ENCODE measurements at regions not wholly inside any gene's neighbourhood (a gene's known extent, or its start where the extent isn't known, plus 50 kb on each side); places are given as distances from the start of the nearest gene placed in this dataset.
"Not testable (repeated sequence)": the region's sequence is repeated elsewhere in the genome, so short reads cannot be mapped to it uniquely, and the experiment has no call there.

GRCh38 chr5:102583276-102584124 is 84.7 kb upstream of the SLCO6A1 start:
- 18 to 19% methylated on average over 5 of the region's 5 CpGs for WGBS, 2 donors
- no peaks in the 10 kb centered on the region for H3K9me3 ChIP-seq (ENCODE audit: control insufficient read depth, low read length)
- ATAC-seq (ENCODE audit: low FRiP score) (no peak), DNase-seq (no peak)
- intact Hi-C loops (cut with DNase I) = loop anchor here (2.0 to 10.0 kb wide), 4 partner anchors 84 to 549 kb away; partner anchors contain the start of gene PAM (in 1 of the 2)
- H3K4me3 ChIP-seq (ENCODE audit: low read length in 2 of 2) = no peak overlapping the region
- H3K27ac ChIP-seq (ENCODE audit: low read depth in 1 of 2, low read length in 2 of 2) = no peak overlapping the region
- no peaks in the 10 kb centered on the region for H3K36me3 ChIP-seq (ENCODE audit: control insufficient read depth in 1 of 2, insufficient read depth in 2 of 2, low read length in 1 of 2)
- H3K4me1 ChIP-seq (ENCODE audit: control insufficient read depth in 1 of 2, insufficient read depth in 2 of 2, low read length in 2 of 2) = no peaks in the 10 kb centered on the region
- no peaks in the 10 kb centered on the region for H3K27me3 ChIP-seq (ENCODE audit: control insufficient read depth in 1 of 2, insufficient read depth in 2 of 2, low read length in 1 of 2)

GRCh38 chr5:102589661-102590060 is 90.9 kb upstream of the SLCO6A1 start:
- H3K9me3 ChIP-seq (ENCODE audit: control insufficient read depth, low read length) = peaks cover 1% of the 10 kb centered on the region
- ATAC-seq (ENCODE audit: low FRiP score) (no peak), DNase-seq (no peak)
- no peaks in the 10 kb centered on the region for H3K36me3 ChIP-seq (ENCODE audit: control insufficient read depth in 1 of 2, insufficient read depth in 2 of 2, low read length in 1 of 2)
- intact Hi-C loops (cut with DNase I) = loop anchor here in 1 of 2 donors (10.0 kb wide), 1 partner anchor 165 kb away; the partner anchor contains the start of gene PAM
- 28 to 41% methylated on average over 2 of the region's 2 CpGs for WGBS, 2 donors
- no peaks in the 10 kb centered on the region for H3K4me1 ChIP-seq (ENCODE audit: control insufficient read depth in 1 of 2, insufficient read depth in 2 of 2, low read length in 2 of 2)
- H3K27ac ChIP-seq (ENCODE audit: low read depth in 1 of 2, low read length in 2 of 2) = no peak overlapping the region
- H3K4me3 ChIP-seq (ENCODE audit: low read length in 2 of 2) = no peak overlapping the region
- H3K27me3 ChIP-seq (ENCODE audit: control insufficient read depth in 1 of 2, insufficient read depth in 2 of 2, low read length in 1 of 2) = no peaks in the 10 kb centered on the region

- WGBS, 2 donors = 94 to 96% methylated on average over 3 of the region's 3 CpGs
- H3K27ac ChIP-seq (ENCODE audit: low read depth in 1 of 2, low read length in 2 of 2) = no peak overlapping the region
- H3K4me3 ChIP-seq (ENCODE audit: low read length in 2 of 2) = no peak overlapping the region
- no peaks in the 10 kb centered on the region for H3K27me3 ChIP-seq (ENCODE audit: control insufficient read depth in 1 of 2, insufficient read depth in 2 of 2, low read length in 1 of 2)
- no peaks in the 10 kb centered on the region for H3K36me3 ChIP-seq (ENCODE audit: control insufficient read depth in 1 of 2, insufficient read depth in 2 of 2, low read length in 1 of 2)
- no peak for DNase-seq
- no peaks in the 10 kb centered on the region for H3K4me1 ChIP-seq (ENCODE audit: control insufficient read depth in 1 of 2, insufficient read depth in 2 of 2, low read length in 2 of 2)
- intact Hi-C loops (cut with DNase I) = no loop called here
- no peak for ATAC-seq (ENCODE audit: low FRiP score)
- peaks cover 1% of the 10 kb centered on the region for H3K9me3 ChIP-seq (ENCODE audit: control insufficient read depth, low read length)
Observed at GRCh38 chr5:102590467-102590866, 91.7 kb upstream of the SLCO6A1 start.

- no peak for ATAC-seq (ENCODE audit: low FRiP score)
- 76 to 83% methylated on average over 5 of the region's 5 CpGs for WGBS, 2 donors
Observed at GRCh38 chr5:102591650-102592049, 92.8 kb upstream of the SLCO6A1 start.

GRCh38 chr5:102592586-102592985 is 93.8 kb upstream of the SLCO6A1 start:
- ATAC-seq (ENCODE audit: low FRiP score); H3K4me3 ChIP-seq (ENCODE audit: low read length in 2 of 2); H3K27ac ChIP-seq (ENCODE audit: low read depth in 1 of 2, low read length in 2 of 2); intact Hi-C loops (cut with DNase I); H3K36me3 ChIP-seq (ENCODE audit: control insufficient read depth in 1 of 2, insufficient read depth in 2 of 2, low read length in 1 of 2); H3K27me3 ChIP-seq (ENCODE audit: control insufficient read depth in 1 of 2, insufficient read depth in 2 of 2, low read length in 1 of 2); H3K9me3 ChIP-seq (ENCODE audit: control insufficient read depth, low read length); DNase-seq; H3K4me1 ChIP-seq (ENCODE audit: control insufficient read depth in 1 of 2, insufficient read depth in 2 of 2, low read length in 2 of 2): not testable (repeated sequence)
- 93% methylated on average over 3 of the region's 3 CpGs for WGBS, 2 donors

More at GRCh38 chr5:102591650-102592049, 92.8 kb upstream of the SLCO6A1 start:
- Histone ChIP-seq H3K4me3 (ENCODE audit: low read length in 2 of 2) (no peak overlapping the region), H3K36me3 (ENCODE audit: control insufficient read depth in 1 of 2, insufficient read depth in 2 of 2, low read length in 1 of 2) (no peaks in the 10 kb centered on the region), H3K27me3 (ENCODE audit: control insufficient read depth in 1 of 2, insufficient read depth in 2 of 2, low read length in 1 of 2) (no peaks in the 10 kb centered on the region), H3K27ac (ENCODE audit: low read depth in 1 of 2, low read length in 2 of 2) (no peak overlapping the region), H3K9me3 (ENCODE audit: control insufficient read depth, low read length) (peaks cover 1% of the 10 kb centered on the region), H3K4me1 (ENCODE audit: control insufficient read depth in 1 of 2, insufficient read depth in 2 of 2, low read length in 2 of 2) (no peaks in the 10 kb centered on the region)
- no peak for DNase-seq
- intact Hi-C loops (cut with DNase I) = no loop called here

GRCh38 chr5:102594192-102594591 is 95.4 kb upstream of the SLCO6A1 start:
- Histone ChIP-seq H3K9me3 (ENCODE audit: control insufficient read depth, low read length) (peaks cover 1% of the 10 kb centered on the region), H3K4me3 (ENCODE audit: low read length in 2 of 2) (no peak overlapping the region), H3K36me3 (ENCODE audit: control insufficient read depth in 1 of 2, insufficient read depth in 2 of 2, low read length in 1 of 2) (no peaks in the 10 kb centered on the region), H3K4me1 (ENCODE audit: control insufficient read depth in 1 of 2, insufficient read depth in 2 of 2, low read length in 2 of 2) (no peaks in the 10 kb centered on the region), H3K27me3 (ENCODE audit: control insufficient read depth in 1 of 2, insufficient read depth in 2 of 2, low read length in 1 of 2) (no peaks in the 10 kb centered on the region), H3K27ac (ENCODE audit: low read depth in 1 of 2, low read length in 2 of 2) (no peak overlapping the region)
- intact Hi-C loops (cut with DNase I) = no loop called here
- no peak for DNase-seq
- 70 to 84% methylated on average over 1 of the region's 1 CpG for WGBS, 2 donors
- no peak for ATAC-seq (ENCODE audit: low FRiP score)

- no peaks in the 10 kb centered on the region for H3K36me3 ChIP-seq (ENCODE audit: control insufficient read depth in 1 of 2, insufficient read depth in 2 of 2, low read length in 1 of 2)
- intact Hi-C loops (cut with DNase I) = no loop called here
- H3K4me1 ChIP-seq (ENCODE audit: control insufficient read depth in 1 of 2, insufficient read depth in 2 of 2, low read length in 2 of 2) = no peaks in the 10 kb centered on the region
- H3K4me3 ChIP-seq (ENCODE audit: low read length in 2 of 2) = no peak overlapping the region
- ATAC-seq (ENCODE audit: low FRiP score) = no peak
- no peak for DNase-seq
- H3K9me3 ChIP-seq (ENCODE audit: control insufficient read depth, low read length) = peaks cover 1% of the 10 kb centered on the region
- no peak overlapping the region for H3K27ac ChIP-seq (ENCODE audit: low read depth in 1 of 2, low read length in 2 of 2)
- H3K27me3 ChIP-seq (ENCODE audit: control insufficient read depth in 1 of 2, insufficient read depth in 2 of 2, low read length in 1 of 2) = no peaks in the 10 kb centered on the region
Observed at GRCh38 chr5:102595332-102595731, 96.5 kb upstream of the SLCO6A1 start.

- Histone ChIP-seq H3K27me3 (ENCODE audit: control insufficient read depth in 1 of 2, insufficient read depth in 2 of 2, low read length in 1 of 2) (no peaks in the 10 kb centered on the region), H3K9me3 (ENCODE audit: control insufficient read depth, low read length) (peaks cover 1% of the 10 kb centered on the region), H3K4me1 (ENCODE audit: control insufficient read depth in 1 of 2, insufficient read depth in 2 of 2, low read length in 2 of 2) (peaks cover 0 to 2% of the 10 kb centered on the region in 2 donors), H3K27ac (ENCODE audit: low read depth in 1 of 2, low read length in 2 of 2) (no peak overlapping the region), H3K4me3 (ENCODE audit: low read length in 2 of 2) (no peak overlapping the region), H3K36me3 (ENCODE audit: control insufficient read depth in 1 of 2, insufficient read depth in 2 of 2, low read length in 1 of 2) (no peaks in the 10 kb centered on the region)
- WGBS, 2 donors = 79% methylated on average over 3 of the region's 3 CpGs
- DNase-seq (no peak), ATAC-seq (ENCODE audit: low FRiP score) (no peak)
- intact Hi-C loops (cut with DNase I) = no loop called here
Observed at GRCh38 chr5:102596113-102596512, 97.3 kb upstream of the SLCO6A1 start.

GRCh38 chr5:102596951-102597350 is 98.2 kb upstream of the SLCO6A1 start:
- Histone ChIP-seq H3K4me1 (ENCODE audit: control insufficient read depth in 1 of 2, insufficient read depth in 2 of 2, low read length in 2 of 2) (peaks cover 0 to 2% of the 10 kb centered on the region in 2 donors), H3K4me3 (ENCODE audit: low read length in 2 of 2) (no peak overlapping the region), H3K36me3 (ENCODE audit: control insufficient read depth in 1 of 2, insufficient read depth in 2 of 2, low read length in 1 of 2) (no peaks in the 10 kb centered on the region), H3K27me3 (ENCODE audit: control insufficient read depth in 1 of 2, insufficient read depth in 2 of 2, low read length in 1 of 2) (no peaks in the 10 kb centered on the region), H3K9me3 (ENCODE audit: control insufficient read depth, low read length) (peaks cover 1% of the 10 kb centered on the region), H3K27ac (ENCODE audit: low read depth in 1 of 2, low read length in 2 of 2) (no peak overlapping the region)
- ATAC-seq (ENCODE audit: low FRiP score) (no peak), DNase-seq (no peak)
- intact Hi-C loops (cut with DNase I) = no loop called here
- WGBS, 2 donors = 96 to 97% methylated on average over 1 of the region's 1 CpG
